Breast epithelium (tissue), 4 donors: ENCODE measurements at regions not wholly inside any gene's neighbourhood (a gene's known extent, or its start where the extent isn't known, plus 50 kb on each side); places are given as distances from the start of the nearest gene placed in this dataset.

Experiments used
- DNase-seq, 2 donors: peaks; one replicate each; pipeline ENCODE4 v3.0.0-alpha.2; 2019; ENCODE audit warnings: low spot score in 2 of 2
- H3K27ac ChIP-seq, 2 donors: fragments of 200-600 bp; sonication (generic) in 1 of 2; one replicate each; pipeline ENCODE4 v1.5.1; 2016 to 2019; ENCODE audit warnings: mild to moderate bottlenecking in 1 of 2
- H3K27me3 ChIP-seq, 2 donors: fragments of 200-600 bp; sonication (generic) in 1 of 2; one replicate each; pipeline versions ENCODE4 v1.5.1 to v1.6.0; 2017 to 2019; ENCODE audit warnings: control low read depth in 1 of 2, mild to moderate bottlenecking in 1 of 2
- H3K36me3 ChIP-seq: fragments of 200-600 bp; one replicate; pipeline ENCODE4 v1.5.1; 2019
- H3K4me1 ChIP-seq, 2 donors: fragments of 200-600 bp; sonication (generic); one replicate each; pipeline ENCODE4 v1.5.1; 2016 to 2019; ENCODE audit warnings: control low read depth in 1 of 2
- H3K4me3 ChIP-seq, 3 donors: fragments of 200-600 bp; sonication (generic); 1 replicate in 2 of 3; 2 replicates in 1 of 3; pipeline ENCODE4 v1.5.1; 2016 to 2019; ENCODE audit warnings: mild to moderate bottlenecking in 3 of 3, moderate library complexity in 2 of 3
- H3K9me3 ChIP-seq, 2 donors: fragments of 200-600 bp; sonication (generic) in 1 of 2; one replicate each; pipeline ENCODE4 v1.5.1; 2016 to 2019; ENCODE audit warnings: control low read depth in 1 of 2
- CTCF ChIP-seq, 3 donors: fragments of 450-650 bp; IDR thresholded peaks; one replicate each; pipeline ENCODE4 v1.5.1; 2016 to 2017; ENCODE audit warnings: antibody characterized with exemption in 3 of 3, mild to moderate bottlenecking in 3 of 3, moderate library complexity in 3 of 3
- POLR2A ChIP-seq: fragments of 450-650 bp; IDR thresholded peaks from one replicate; pipeline ENCODE4 v1.6.1; 2016; ENCODE audit warnings: antibody characterized with exemption, mild to moderate bottlenecking, moderate library complexity
- POLR2AphosphoS5 ChIP-seq, 3 donors: sonication (generic); formaldehyde crosslinking; IDR thresholded peaks; one replicate each; pipeline ENCODE4 v1.6.1; 2017; ENCODE audit warnings: antibody characterized with exemption in 3 of 3
- intact Hi-C: fragments of 100-400 bp; cut with DNase I; formaldehyde crosslinking; loops from one replicate; pipeline ENCODE4 v1.15.1; 2023; ENCODE audit warnings: low total_unique reads

GRCh38 chr2:54065411-54065810 lies 50.0 kb upstream of the ACYP2 start:
- DNase-seq, result no peak
- intact Hi-C loops, result no loop called here
- H3K4me1 ChIP-seq, result no peaks in the 10 kb centered on the region
- no peaks in the 10 kb centered on the region for H3K27me3 ChIP-seq
- no peak overlapping the region for H3K27ac ChIP-seq
- H3K36me3 ChIP-seq, result no peaks in the 10 kb centered on the region
- no peak overlapping the region for H3K4me3 ChIP-seq
- no peaks in the 10 kb centered on the region for H3K9me3 ChIP-seq
- TF ChIP-seq POLR2A (no peak), CTCF (IDR thresholded peaks at IDR 0.05) (no peak), POLR2AphosphoS5 (IDR thresholded peaks at IDR 0.05) (no peak)

- Histone ChIP-seq H3K36me3 (no peaks in the 10 kb centered on the region), H3K9me3 (no peaks in the 10 kb centered on the region), H3K27ac (no peak overlapping the region), H3K4me3 (no peak overlapping the region), H3K4me1 (no peaks in the 10 kb centered on the region), H3K27me3 (no peaks in the 10 kb centered on the region)
- DNase-seq, result peak in 1 of 2 donors; percentile 51
- no peak for TF ChIP-seq CTCF (IDR thresholded peaks at IDR 0.05)
- intact Hi-C loops, result no loop called here
These were observed 51.4 kb upstream of the ACYP2 start for GRCh38 chr2:54063967-54064535.

- Histone ChIP-seq H3K27ac (no peak overlapping the region), H3K36me3 (no peaks in the 10 kb centered on the region), H3K27me3 (no peaks in the 10 kb centered on the region), H3K9me3 (no peaks in the 10 kb centered on the region), H3K4me1 (no peaks in the 10 kb centered on the region), H3K4me3 (no peak overlapping the region)
- no peak for DNase-seq
- TF ChIP-seq CTCF (IDR thresholded peaks at IDR 0.05), result no peak
- no peak for TF ChIP-seq POLR2A
- no peak for TF ChIP-seq POLR2AphosphoS5 (IDR thresholded peaks at IDR 0.05)
- intact Hi-C loops, result no loop called here
These were observed 53.0 kb upstream of the ACYP2 start for GRCh38 chr2:54062401-54062800.

GRCh38 chr2:54061272-54061671 lies 54.1 kb upstream of the ACYP2 start:
- intact Hi-C loops, result no loop called here
- DNase-seq, result no peak

DNA sequence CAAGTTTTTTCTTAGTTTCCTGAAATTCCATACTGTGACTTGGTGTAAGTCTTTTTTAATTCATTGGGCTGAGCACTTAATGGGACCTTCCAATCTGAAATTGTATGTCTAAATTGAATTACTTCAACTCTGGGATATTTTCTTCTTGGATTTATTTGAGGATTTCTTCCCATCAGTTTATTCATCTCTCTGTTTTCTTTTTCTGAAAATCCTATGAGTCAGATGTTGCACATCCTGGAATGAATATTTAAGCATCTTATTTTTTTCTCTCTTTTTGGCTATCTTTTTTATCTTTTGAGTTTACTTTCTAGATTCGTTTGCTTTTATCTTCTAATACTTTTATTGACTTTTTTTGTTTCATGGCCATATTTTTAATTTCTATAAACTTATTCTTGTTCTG lies 55.4 kb upstream of the ACYP2 start:
- Histone ChIP-seq H3K27me3 (no peaks in the 10 kb centered on the region), H3K36me3 (no peaks in the 10 kb centered on the region), H3K27ac (no peak overlapping the region), H3K9me3 (no peaks in the 10 kb centered on the region), H3K4me1 (no peaks in the 10 kb centered on the region), H3K4me3 (no peak overlapping the region)
- no peak for TF ChIP-seq POLR2A
- no peak for TF ChIP-seq POLR2AphosphoS5 (IDR thresholded peaks at IDR 0.05)
- TF ChIP-seq CTCF (IDR thresholded peaks at IDR 0.05), result no peak
- no peak for DNase-seq
- intact Hi-C loops, result no loop called here

More at GRCh38 chr2:54061272-54061671, 54.1 kb upstream of the ACYP2 start:
- Histone ChIP-seq H3K27me3 (no peaks in the 10 kb centered on the region), H3K4me1 (no peaks in the 10 kb centered on the region), H3K36me3 (no peaks in the 10 kb centered on the region), H3K9me3 (no peaks in the 10 kb centered on the region), H3K4me3 (no peak overlapping the region), H3K27ac (no peak overlapping the region)
- TF ChIP-seq POLR2AphosphoS5 (IDR thresholded peaks at IDR 0.05) (no peak), CTCF (IDR thresholded peaks at IDR 0.05) (no peak), POLR2A (no peak)
